ENCODE measurements at regions not wholly inside any gene's neighbourhood (a gene's known extent, or its start where the extent isn't known, plus 50 kb on each side); places are given as distances from the start of the nearest gene placed in this dataset.
"Not testable (repeated sequence)": the region's sequence is repeated elsewhere in the genome, so short reads cannot be mapped to it uniquely, and the experiment has no call there.

DNA sequence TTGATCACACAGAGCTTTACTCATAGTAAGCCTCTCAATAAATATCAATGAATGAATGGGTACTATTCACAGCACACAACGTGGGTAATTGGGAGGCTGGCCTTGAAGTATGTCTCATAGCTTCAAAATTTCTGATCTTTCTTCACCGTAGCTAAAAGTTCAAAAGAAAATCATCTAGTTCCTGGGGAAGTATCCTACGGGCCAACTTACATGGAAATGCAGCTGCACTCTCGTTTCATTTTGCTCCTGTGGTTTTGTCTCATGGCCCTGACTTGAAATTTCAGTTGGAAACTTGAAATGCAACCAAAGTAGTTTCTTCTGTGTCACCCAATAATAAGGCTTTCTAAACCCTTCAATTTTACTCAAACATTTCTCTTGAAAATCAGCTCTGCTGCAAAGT lies 76.1 kb upstream of the CNIH3 start:
- DNase-seq = peak; percentile 25

DNA sequence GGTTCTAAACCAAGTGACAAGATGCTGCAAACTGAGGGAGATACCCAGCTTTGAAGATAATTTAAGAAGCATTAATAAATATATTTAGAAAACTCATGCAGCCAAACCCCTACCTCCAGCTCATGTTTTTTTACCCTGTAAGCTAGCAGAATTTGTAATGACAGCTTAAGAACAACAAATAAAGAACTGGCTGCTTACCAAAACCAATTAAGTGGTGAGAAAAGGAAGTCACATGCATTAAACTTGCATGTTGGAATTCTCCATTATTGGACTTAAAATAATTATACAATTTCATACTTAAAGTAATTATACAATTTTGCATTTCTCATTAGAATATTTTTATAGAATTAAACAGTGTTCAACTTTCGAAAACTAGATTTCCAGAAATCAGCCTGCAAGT lies 75.6 kb upstream of the CNIH3 start:
- no peak for DNase-seq

DNA sequence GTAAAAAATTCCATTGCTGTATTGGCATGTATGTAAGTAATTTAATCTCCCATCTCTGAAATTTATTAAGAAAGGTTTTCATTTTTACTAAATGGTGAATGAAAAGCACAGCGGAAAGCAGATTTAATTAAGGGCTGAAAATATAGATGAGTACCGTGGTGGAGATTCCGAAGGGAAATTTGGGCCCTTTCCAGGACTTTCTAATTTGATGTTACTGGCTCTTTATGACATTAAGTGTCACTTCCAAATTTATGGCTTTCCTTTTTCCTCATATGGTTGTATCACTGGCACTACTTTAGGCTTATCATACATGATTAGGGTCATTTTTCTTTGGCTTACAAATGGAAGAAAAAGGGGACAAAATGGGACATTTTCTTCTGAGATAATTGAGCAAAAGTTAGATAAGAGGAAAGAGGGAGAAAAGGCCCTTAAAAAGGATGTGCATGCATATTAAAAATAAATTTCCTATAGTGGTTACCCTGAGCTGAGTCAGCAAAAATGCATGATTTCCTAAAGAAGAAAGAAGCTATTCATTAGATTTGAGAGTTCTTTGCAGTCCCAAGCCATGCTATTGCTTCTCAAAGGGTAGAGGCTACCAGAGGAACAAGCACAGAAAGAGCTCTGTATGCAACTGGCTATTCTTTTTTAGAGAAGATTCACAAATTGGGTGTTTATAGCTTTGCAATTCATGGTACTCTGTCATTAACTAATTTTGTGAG lies 74.9 kb upstream of the CNIH3 start:
- no peak for DNase-seq

DNA sequence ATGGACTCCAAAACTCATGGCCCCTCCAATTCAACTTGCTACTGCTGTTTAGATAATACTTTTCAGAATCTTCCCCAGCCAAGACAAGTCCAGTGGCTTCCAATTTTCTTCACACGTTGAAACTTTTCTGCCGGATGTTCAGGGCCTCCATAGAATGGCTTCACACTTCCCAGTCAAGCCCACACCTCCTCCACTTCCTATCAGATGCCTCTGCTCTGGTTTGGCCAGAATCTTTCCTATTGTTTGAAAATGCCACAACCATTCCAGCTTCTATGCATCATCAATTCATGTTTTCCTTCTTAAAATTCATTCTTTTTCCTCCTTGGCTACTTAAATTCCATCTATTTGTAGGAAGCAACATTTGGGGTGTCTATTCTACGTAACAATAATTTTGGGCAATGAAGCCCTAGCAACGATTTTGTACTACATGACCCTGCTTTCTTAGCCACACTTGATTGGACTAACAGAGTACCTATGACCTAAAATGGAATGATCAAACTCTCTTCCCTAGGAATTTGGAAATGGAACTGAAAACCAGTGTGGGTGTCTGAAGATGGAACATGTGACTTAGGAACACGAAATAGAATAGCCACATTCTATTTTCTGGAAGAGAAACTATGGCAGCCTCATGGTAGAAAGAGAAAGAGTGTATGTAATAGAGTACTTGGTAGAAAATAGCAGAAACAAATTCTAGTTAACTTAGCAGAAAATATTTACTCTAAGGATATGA lies 74.1 kb upstream of the CNIH3 start:
- no peak for DNase-seq

DNA sequence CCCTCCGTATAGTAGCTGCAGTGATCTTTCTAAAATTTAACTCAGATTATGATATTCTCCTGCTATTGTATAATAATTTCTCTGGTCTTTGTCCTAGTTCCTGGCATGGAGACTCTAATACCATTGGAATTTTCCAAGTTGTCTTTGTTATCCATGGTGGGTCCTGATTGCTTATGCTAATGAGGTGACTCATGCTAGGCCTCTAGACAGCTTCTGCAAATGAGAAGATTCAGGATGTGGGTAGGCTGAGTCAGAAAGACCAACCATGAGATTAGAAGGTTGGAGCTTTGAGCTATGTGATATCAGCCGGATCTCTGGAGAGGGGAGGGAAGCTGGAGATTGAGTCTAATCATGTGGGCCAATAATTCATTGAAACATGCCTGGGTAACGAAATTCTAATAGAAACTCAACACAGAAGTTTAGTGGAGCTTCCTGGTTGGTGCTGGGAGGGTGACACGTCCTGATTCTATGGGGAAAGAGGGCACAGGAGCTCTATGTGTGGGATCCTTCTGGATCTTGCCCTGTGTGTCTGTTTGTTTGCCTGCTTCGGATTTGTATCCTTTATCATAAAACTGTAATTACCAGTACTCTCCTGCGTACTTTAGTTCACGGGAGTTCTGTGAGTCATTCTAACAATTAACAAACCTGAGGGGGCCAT lies 73.2 kb upstream of the CNIH3 start:
- DNase-seq = peak; percentile 82

DNA sequence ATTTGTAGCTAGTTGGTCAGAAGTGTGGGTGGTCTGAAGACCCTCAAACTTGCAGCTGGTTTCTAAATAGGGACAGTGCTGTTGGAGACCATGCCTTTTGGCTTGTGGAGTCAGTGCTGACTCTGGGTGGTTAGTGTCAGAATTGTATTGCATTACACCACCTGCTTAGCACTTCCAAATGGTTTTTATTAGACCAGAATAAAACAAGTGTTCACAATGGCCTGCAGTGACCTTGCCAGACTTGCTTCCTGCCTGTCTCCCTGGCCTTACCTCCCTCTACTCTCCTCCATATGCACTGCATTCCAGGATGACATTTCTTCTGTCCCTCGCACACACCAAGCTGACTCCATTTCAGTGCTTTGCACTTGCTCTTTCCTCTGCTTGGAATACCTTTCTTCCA lies 72.7 kb upstream of the CNIH3 start:
- no peak for DNase-seq

DNA sequence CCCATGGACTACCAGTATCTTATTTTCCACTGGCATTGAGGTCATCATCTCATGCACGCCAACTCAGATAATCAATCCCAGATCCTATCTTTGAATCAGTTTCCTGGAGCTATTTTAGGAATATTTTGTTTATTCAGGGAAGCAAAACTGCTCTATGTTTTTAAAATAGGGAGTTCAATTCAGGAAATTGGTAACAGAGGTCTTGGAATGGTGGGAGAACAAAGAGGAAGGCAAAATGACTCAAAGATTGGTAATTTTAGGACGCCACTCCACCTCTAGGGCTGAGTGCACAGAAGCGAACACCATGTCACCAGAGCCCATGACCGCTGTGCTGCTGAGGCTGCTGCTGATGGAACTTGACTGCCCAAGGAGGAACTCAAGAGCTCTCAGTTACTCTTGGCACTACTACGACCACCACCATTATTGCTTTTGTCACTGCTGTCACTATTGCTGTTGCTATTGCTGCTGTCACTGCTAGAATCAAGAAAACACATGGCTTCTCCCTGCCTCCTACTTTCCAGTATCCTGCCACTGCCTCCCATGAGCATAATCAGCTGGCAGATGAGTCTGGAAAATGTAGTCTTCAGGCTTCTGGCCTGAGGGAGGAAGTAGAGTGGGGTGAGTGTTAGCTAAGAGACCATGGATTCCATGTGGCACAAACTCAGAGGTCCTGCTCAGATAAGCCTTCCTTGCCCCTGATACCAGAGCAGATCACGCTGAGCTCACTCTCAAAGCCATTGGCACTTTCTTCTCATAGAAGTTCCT lies 71.6 kb upstream of the CNIH3 start:
- no peak for DNase-seq

DNA sequence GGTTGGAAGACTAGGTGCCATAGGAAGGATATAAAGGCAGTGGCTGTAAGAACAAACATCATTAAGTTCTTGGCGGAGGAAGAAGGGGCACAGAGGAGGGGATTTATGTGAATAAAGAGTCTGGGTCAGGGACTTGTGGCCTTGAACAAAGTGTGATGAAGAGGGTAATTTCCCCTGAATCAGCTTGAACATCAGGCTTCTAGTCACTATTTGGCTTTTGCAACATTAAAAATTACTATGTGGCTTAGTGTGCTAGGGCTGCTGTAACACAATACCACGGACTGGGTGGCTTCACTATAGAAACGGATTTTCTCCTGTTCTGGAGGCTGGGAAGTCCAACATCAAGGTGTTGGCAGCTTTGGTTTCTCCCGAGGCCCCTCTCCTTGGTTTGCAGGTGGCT lies 70.5 kb upstream of the CNIH3 start:
- no peak for DNase-seq

DNA sequence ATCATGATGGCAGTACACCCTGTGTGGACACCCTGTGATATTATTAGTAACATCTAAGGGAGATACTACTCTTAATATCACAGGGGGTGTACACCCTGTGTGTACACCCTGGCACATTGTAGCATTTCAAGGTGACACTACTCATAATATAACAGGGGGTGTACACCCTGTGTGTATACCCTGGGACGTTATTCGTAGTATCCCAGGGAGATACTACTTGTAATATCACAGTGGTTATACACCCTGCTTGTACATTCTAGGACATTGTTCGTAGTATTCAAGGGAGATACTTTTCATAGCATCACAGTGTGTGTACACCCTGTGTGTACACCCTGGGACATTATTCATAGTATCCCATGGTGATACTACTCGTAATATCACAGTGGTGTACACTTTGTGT lies 67.4 kb upstream of the CNIH3 start:
- DNase-seq = no peak

DNA sequence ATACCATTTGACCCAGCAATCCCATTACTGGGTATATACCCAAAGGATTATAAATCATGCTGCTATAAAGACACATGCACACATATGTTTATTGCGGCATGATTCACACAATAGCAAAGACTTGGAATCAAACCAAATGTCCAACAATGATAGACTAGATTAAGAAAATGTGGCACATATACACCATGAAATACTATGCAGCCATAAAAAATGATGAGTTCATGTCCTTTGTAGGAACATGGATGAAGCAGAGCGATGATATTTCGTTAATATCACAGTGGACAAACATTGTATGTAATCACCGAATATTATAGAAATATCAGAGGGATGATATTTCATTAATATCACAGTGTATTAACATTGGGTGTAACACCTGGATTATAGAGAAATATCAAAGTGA lies 64.9 kb upstream of the CNIH3 start:
- not testable (repeated sequence) for DNase-seq

DNA sequence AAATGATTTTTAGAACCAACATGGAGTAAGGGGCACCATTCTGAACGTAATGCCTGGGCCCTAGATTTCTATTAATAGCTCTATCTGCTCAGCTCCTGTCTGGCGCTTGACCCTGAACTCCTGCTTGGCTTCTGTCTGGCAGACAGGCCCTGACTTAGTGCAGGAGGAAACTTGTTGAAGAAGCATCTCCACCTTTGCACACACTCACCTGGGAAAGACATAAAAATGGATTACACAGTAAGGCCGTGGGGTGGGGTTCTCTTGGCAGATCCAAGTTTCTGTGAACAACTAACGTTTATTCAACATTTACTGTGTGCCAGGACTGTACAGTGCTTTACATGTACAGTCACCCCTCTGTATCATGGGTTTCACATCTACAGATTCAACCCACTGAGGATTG lies 62.1 kb upstream of the CNIH3 start:
- DNase-seq = no peak

DNA sequence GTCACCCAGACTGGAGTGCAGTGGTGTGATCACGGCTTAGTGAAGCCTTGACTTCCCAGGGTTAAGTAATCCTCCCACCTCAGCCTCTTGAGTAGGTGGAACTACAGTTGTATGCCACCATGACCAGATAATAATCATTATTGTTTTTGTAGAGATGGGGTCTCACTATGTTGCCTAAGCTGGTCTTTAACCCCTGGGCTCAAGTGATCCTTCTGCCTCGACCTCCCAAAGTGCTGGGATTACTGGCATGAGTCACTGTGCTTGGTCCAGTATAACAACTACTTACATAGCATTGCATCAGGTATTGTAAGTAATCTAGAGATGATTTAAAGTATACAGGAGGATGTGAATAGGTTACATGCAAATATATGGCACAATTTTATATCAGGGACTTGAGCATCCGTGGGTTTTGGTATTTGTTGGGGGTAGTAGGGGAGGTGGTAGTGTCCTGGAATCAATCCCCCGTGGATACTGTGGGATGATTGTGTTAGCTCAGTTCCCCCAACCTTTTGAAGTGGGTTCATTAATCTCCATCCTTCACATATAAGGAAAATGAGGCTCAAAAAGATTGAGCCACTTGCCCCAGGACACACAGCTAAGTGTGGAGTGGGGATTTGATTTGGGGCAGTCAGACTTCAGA lies 61.4 kb upstream of the CNIH3 start:
- peak; percentile 63 for DNase-seq

DNA sequence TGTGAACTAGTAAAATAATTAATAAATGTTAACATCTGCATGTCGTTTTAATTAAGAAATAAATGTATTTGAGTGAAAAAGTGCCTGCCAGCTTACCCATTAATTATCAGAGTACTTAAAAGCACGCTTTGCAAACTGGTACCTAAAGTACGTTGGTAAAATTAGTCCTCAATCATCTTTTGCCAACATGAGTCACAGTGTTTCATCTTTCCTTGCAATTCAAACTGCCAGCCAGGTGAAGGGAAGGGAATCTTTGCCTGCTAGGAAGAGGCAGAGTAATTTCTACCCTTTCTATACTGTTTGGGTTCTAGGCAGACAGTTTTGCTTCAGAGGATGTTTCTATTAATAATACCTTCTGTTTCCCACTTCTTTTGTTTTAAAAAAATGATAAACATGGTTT lies 57.2 kb upstream of the CNIH3 start:
- no peak for DNase-seq

DNA sequence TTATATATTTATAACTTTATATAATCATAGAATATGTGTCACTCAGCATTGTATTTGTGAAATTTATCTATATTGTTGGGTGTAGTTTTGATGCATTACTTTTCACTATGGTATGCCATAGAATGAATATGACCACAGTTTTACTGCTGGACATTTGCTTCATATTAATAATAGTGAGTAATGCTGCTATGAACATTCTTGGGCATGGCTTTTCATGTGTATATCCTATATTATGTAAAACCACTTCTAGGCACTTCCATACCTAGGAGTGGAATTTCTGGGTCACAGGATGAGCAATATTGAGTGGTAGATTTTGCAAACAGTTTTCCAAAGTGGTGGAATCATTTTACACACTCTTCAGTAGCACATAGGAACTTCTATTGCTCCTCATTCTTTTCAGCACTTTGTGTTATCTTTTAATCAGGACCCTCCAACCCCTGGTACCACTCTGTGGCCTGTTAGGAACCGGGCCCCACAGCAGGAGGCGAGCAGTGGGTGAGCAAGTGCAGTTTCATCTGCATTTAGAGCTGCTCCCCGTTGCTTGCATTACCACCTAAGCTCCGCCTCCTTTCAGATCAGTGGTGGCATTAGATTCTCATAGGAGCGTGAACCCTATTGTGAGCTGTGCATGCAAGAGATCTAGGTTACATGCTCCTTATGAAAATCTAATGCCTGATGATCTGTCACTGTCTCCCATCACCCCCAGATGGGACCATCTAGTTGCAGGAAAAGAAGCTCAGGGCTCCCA lies 56.0 kb upstream of the CNIH3 start:
- no peak for DNase-seq

DNA sequence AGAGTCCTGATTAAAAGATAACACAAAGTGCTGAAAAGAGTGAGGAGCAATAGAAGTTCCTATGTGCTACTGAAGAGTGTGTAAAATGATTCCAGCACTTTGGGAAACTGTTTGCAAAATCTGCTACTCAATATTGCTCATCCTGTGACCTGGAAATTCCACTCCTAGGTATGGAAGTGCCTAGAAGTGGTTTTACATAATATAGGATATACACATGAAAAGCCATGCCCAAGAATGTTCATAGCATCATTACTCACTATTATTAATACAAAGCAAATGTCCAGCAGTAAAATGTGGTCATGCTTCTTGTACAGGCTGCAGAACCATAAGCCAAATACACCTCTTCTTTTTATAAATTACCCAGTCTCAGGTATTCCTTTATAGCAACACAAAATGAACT lies 53.2 kb upstream of the CNIH3 start:
- not testable (repeated sequence) for DNase-seq

DNA sequence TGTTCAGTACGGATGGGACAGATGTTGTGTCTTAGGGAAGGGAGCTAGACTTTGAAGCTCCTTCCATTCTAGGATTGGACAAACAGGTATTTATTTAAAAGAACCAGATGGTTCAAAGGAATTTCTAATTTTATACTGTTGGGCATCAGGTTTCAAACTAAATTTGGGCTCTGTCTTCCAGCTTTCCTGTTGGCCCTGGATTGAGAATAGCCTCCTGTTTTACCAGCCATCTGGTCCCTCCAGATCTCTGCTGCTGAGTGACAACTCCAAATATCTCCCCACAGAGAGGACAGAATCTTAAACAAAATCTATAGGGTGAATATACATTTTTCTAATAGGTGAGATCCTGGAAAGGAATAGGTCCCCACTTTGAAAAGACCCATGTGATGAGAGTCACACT lies 52.5 kb upstream of the CNIH3 start:
- DNase-seq = no peak

DNA sequence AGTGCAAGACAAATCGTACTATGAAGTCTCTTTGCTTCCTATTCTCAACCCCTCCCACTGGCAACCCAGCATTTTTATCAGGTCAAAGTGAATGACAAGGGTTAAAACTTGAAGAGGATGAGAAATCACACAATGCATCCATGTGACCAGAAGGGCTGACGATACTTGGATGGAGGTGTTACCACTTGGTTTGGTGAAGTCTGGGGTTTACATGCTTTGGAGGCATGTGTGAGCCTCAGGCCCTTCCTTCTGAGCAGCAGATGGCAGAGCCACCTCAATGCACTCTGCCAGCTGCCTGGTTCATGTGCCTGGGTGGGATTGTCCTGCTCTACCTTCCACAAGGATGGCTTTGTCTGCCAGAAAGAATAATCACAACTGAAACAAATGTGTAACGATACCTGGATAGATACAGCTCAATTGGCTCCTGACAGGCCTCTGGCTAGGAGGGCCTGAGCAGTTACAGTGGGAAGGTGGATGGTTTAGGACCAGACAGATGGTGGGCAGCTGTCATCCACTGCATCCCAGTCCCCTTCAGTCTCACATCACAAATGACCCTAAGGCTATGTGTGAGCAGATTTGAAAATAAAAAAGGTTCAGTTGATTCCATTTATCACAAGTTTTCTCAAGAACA lies 51.5 kb upstream of the CNIH3 start:
- DNase-seq = no peak

DNA sequence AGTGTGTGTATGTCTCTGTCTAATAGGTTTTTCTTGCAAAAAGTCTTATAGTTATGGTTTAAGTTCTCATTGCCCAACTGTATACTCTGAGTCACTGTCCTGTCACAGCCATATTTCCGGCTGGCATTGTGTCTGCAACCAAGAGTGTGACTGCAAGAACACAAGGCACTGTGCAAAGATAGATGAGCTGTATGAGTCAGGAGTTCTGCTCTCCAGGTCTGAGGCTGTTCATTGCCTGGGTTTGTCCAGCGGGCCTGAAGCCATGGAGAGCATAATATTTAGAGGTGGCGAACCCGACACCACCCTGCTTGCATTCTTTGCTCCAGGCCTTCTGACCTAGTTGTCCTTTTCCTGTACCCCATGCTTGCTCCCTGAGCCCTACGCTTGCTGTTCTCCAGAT lies 50.9 kb upstream of the CNIH3 start:
- DNase-seq = no peak

DNA sequence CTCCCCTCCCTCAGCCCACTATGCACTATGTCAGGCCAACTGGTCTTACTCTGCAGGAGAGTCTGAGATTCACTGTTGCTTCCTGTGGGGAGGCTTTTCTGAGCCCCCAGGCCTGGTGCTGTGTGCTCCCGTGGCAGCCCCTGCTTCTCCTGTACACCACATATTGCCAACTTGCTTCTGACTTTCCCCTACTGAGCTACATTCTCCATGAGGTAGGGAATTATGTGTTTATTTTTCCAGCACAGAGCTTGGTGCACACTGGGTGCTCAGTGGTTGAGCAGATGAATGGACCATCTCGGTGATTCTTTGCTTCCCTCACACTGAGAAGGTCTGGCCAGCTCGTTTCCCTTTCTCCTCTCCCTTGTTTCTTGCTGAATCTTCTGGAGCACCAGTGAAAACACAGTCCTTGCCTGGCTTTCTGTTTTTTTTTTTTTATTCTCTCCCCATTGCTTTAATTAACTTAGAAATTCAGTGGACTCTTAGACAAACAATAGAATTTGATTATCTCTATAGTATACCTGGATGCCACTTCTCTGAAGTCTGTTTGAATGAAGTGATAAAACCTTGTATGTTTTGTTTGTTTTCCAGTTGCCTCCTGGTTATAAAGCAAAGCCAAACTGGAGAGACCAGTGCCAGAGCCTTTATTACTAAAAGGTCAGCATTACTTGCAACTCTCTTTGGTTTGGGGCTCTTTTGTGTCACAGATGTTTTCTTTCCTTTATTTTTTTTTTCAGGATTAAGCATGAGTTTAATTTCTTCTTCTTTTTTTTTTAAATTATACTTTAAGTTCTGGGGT lies 50.3 kb upstream of the CNIH3 start:
- no peak for DNase-seq
